GM12865 (cell line): ENCODE measurements at regions not wholly inside any gene's neighbourhood (a gene's known extent, or its start where the extent isn't known, plus 50 kb on each side); places are given as distances from the start of the nearest gene placed in this dataset.

Source experiments
- DNase-seq: peaks from one replicate; pipeline ENCODE4 v3.0.0; 2010; ENCODE audit warnings: low read depth
- H3K4me3 ChIP-seq: 2 replicates; pipeline ENCODE4 v1.5.1; 2011; ENCODE audit warnings: mild to moderate bottlenecking, low read depth, low read length, control low read depth
- CTCF ChIP-seq: IDR thresholded peaks from 2 replicates; pipeline ENCODE4 v1.5.1; 2011; ENCODE audit warnings: low read length, control low read depth, low read depth, inconsistent platforms; ENCODE audit not compliant: insufficient read depth; ENCODE audit errors: missing control alignments

- DNase-seq, result no peak
- no peak overlapping the region for H3K4me3 ChIP-seq
- no peak for TF ChIP-seq CTCF
Measured at GRCh38 chr9:109683521-109683920, 96.5 kb upstream of the PALM2AKAP2 start.

GRCh38 chr9:109689701-109690100 lies 90.3 kb upstream of the PALM2AKAP2 start:
- no peak for DNase-seq
- TF ChIP-seq CTCF, result no peak
- no peak overlapping the region for H3K4me3 ChIP-seq

- no peak overlapping the region for H3K4me3 ChIP-seq
- no peak for TF ChIP-seq CTCF
- DNase-seq, result no peak
Measured at GRCh38 chr9:109699019-109699418, 81.0 kb upstream of the PALM2AKAP2 start.

GRCh38 chr9:109704546-109704945 lies 75.5 kb upstream of the PALM2AKAP2 start:
- no peak overlapping the region for H3K4me3 ChIP-seq
- TF ChIP-seq CTCF, result no peak
- no peak for DNase-seq

- no peak overlapping the region for H3K4me3 ChIP-seq
- DNase-seq, result no peak
- no peak for TF ChIP-seq CTCF
Measured at GRCh38 chr9:109705515-109705914, 74.5 kb upstream of the PALM2AKAP2 start.

- DNase-seq, result no peak
- TF ChIP-seq CTCF, result no peak
- H3K4me3 ChIP-seq, result no peak overlapping the region
Measured at GRCh38 chr9:109707355-109707754, 72.6 kb upstream of the PALM2AKAP2 start.

GRCh38 chr9:109708451-109708945 lies 71.5 kb upstream of the PALM2AKAP2 start:
- no peak for DNase-seq
- no peak for TF ChIP-seq CTCF
- no peak overlapping the region for H3K4me3 ChIP-seq
